ENCODE measurements at regions not wholly inside any gene's neighbourhood (a gene's known extent, or its start where the extent isn't known, plus 50 kb on each side); places are given as distances from the start of the nearest gene placed in this dataset.
"Not testable (repeated sequence)": the region's sequence is repeated elsewhere in the genome, so short reads cannot be mapped to it uniquely, and the experiment has no call there.

- not testable (repeated sequence) for TF ChIP-seq CTCF, POLR2A (IDR thresholded peaks at IDR 0.05)
Measured at GRCh38 chr7:97234494-97234893, 117.0 kb downstream of the SDHAF3 start.

All from transverse colon (tissue), 3 donors.